ENCODE measurements at regions not wholly inside any gene's neighbourhood (a gene's known extent, or its start where the extent isn't known, plus 50 kb on each side); places are given as distances from the start of the nearest gene placed in this dataset.

DNA sequence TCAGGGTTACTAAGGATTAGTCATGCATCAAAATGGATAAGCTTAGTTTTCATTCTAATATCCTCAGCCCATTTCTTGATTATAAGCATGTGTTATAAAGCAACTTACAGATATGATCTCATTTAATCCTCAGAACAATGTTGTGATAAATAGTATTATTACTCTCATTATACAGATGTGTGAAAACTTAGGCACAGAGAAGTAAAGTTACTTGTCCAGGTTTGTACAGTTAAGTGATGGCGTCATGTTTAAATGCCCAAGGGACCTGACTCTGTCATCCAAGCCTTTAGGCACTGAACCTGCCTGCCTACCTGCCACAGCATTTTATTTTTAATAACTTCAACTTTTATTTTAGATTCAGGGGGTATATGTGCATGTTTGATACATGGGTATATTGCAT, 472.9 kb upstream of the SEMA6D start:
- no peaks in the 10 kb centered on the region for H3K9me3 Mint-ChIP-seq
- H3K36me3 Mint-ChIP-seq (ENCODE audit: low read depth): no peaks in the 10 kb centered on the region
- peaks cover 6% of the 10 kb centered on the region for H3K27me3 Mint-ChIP-seq (ENCODE audit: low read depth, poor library complexity)

DNA sequence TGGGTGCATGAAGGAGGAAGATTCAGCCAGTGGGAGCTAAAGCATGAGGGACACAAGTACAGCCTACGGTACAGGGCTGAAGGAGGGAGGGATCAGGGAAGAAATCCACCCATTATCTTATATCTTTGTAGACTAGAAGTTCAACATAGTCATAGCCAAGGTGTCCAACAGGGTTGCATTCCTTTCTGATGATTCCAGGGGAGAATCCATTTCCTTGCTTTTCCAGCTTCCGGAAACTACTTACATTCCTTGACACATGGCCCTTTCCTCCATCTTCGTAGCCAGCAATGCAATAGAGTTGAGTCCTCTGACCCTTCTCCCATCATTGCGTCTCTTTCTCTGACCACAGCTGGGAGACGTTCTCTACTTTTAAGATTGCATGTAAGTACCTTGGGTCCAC, 471.0 kb upstream of the SEMA6D start:
- no peaks in the 10 kb centered on the region for H3K9me3 Mint-ChIP-seq
- TF ChIP-seq, protein P1, sequence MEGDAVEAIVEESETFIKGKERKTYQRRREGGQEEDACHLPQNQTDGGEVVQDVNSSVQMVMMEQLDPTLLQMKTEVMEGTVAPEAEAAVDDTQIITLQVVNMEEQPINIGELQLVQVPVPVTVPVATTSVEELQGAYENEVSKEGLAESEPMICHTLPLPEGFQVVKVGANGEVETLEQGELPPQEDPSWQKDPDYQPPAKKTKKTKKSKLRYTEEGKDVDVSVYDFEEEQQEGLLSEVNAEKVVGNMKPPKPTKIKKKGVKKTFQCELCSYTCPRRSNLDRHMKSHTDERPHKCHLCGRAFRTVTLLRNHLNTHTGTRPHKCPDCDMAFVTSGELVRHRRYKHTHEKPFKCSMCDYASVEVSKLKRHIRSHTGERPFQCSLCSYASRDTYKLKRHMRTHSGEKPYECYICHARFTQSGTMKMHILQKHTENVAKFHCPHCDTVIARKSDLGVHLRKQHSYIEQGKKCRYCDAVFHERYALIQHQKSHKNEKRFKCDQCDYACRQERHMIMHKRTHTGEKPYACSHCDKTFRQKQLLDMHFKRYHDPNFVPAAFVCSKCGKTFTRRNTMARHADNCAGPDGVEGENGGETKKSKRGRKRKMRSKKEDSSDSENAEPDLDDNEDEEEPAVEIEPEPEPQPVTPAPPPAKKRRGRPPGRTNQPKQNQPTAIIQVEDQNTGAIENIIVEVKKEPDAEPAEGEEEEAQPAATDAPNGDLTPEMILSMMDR (IDR thresholded peaks at IDR 0.05): no peak
- H3K36me3 Mint-ChIP-seq (ENCODE audit: low read depth): no peaks in the 10 kb centered on the region
- DNase-seq: no peak
- H3K4me3 Mint-ChIP-seq: no peak overlapping the region
- no peak overlapping the region for H3K27ac Mint-ChIP-seq
- no peaks in the 10 kb centered on the region for H3K4me1 Mint-ChIP-seq
- peaks cover 6% of the 10 kb centered on the region for H3K27me3 Mint-ChIP-seq (ENCODE audit: low read depth, poor library complexity)

More for the DNA sequence above, 472.9 kb upstream of the SEMA6D start:
- Mint-ChIP-seq H3K4me3 (no peak overlapping the region), H3K4me1 (no peaks in the 10 kb centered on the region), H3K27ac (no peak overlapping the region)
- no peak for DNase-seq
- TF ChIP-seq, protein P1 (IDR thresholded peaks at IDR 0.05): no peak

DNA sequence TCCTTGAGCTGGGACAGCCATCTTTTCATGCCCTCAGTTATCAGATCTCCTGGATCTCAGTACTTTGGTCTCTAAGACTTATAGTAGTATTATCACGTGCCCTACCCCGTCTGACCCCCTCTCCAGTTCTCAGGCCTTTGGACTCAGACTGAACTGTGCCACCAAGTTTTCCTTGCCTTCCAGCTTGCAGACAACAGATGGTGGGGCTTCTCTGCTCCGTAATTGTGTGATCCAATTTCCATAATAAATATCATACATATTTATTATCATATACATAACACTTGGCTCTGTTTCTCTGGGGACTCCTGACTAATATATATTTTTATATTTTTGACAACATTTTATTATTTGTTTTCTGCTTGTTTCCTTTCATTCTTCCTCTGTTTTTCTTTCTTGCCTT, 458.8 kb upstream of the SEMA6D start:
- H3K27ac Mint-ChIP-seq: no peak overlapping the region
- H3K27me3 Mint-ChIP-seq (ENCODE audit: low read depth, poor library complexity): peaks cover 11% of the 10 kb centered on the region
- H3K9me3 Mint-ChIP-seq: peaks cover 28% of the 10 kb centered on the region
- no peaks in the 10 kb centered on the region for H3K36me3 Mint-ChIP-seq (ENCODE audit: low read depth)
- no peak overlapping the region for H3K4me3 Mint-ChIP-seq
- no peaks in the 10 kb centered on the region for H3K4me1 Mint-ChIP-seq
- TF ChIP-seq, protein P1 (IDR thresholded peaks at IDR 0.05): no peak
- no peak for DNase-seq

DNA sequence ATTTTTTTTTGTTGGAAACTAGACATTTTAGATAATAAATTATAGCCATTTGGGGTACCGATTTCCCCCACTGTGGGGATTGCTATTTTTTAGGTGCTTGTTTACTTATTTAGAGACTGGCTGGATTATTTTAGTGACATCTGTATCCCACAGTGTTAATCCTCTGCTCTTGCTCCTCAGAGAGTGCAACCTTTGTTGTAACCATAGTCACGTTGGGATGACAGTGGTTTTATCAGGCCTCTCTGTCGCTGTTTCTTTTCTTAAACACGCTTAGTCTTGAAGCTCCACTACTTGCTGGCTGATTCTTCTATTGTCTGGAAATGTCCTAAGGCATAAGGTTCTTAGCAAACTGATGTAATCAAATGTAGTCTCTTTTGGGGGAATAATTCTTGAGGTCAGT, 451.6 kb upstream of the SEMA6D start:
- DNase-seq: no peak
- TF ChIP-seq, protein P1 (IDR thresholded peaks at IDR 0.05): no peak
- Mint-ChIP-seq H3K27ac (no peak overlapping the region), H3K9me3 (peaks cover 15% of the 10 kb centered on the region), H3K4me3 (no peak overlapping the region), H3K4me1 (no peaks in the 10 kb centered on the region), H3K36me3 (ENCODE audit: low read depth) (no peaks in the 10 kb centered on the region), H3K27me3 (ENCODE audit: low read depth, poor library complexity) (peaks cover 3% of the 10 kb centered on the region)

DNA sequence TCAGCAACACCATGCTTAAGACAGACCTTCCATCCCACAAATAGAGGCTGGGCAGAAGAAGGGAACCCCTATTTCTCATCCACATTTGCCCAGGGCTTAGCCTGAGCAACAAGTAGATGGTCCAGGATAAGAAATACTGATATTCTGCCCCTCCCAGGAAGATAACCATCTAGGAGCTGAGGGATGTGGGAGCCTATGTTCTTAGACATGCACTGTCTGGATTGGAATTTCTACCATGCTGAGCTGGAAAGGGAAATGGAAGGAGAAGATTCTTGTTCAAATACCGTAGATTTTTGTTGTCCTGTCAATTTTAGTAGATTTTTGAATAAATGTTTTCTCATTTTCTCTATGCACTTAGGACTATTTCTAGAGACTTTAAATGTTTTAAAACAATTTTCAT, 450.7 kb upstream of the SEMA6D start:
- H3K36me3 Mint-ChIP-seq (ENCODE audit: low read depth): no peaks in the 10 kb centered on the region
- peaks cover 15% of the 10 kb centered on the region for H3K9me3 Mint-ChIP-seq
- H3K4me1 Mint-ChIP-seq: no peaks in the 10 kb centered on the region
- peaks cover 3% of the 10 kb centered on the region for H3K27me3 Mint-ChIP-seq (ENCODE audit: low read depth, poor library complexity)
- H3K4me3 Mint-ChIP-seq: no peak overlapping the region
- H3K27ac Mint-ChIP-seq: no peak overlapping the region
- TF ChIP-seq, protein P1 (IDR thresholded peaks at IDR 0.05): no peak
- DNase-seq: no peak

DNA sequence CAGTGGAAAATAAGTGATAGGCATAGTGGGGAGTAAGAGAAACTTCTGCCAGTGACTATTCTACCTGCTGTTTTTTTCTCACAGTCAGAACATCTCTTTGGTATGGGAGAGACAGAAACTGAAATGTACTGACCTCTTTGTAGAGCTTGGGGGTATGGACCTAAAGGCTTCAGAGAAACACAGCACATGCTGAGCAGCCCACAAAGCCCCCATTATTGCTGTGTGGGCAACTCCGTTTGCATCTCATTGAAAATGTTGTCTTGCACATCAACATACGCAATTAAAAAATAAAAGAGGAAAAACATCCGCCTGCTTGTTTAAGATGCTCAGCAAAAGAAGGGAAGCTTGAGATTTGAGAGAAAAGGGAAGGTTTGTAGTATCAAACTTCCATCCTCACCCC, 443.4 kb upstream of the SEMA6D start:
- TF ChIP-seq, protein P1 (IDR thresholded peaks at IDR 0.05): no peak
- Mint-ChIP-seq H3K27me3 (ENCODE audit: low read depth, poor library complexity) (peaks cover 10% of the 10 kb centered on the region), H3K36me3 (ENCODE audit: low read depth) (peaks cover 12% of the 10 kb centered on the region), H3K27ac (no peak overlapping the region), H3K9me3 (peaks cover 22% of the 10 kb centered on the region), H3K4me3 (no peak overlapping the region), H3K4me1 (no peaks in the 10 kb centered on the region)
- DNase-seq: no peak

All from nephron progenitor cell (in vitro differentiated cells).